Astrocyte of the spinal cord (primary cell): ENCODE measurements at regions not wholly inside any gene's neighbourhood (a gene's known extent, or its start where the extent isn't known, plus 50 kb on each side); places are given as distances from the start of the nearest gene placed in this dataset.
"Not testable (repeated sequence)": the region's sequence is repeated elsewhere in the genome, so short reads cannot be mapped to it uniquely, and the experiment has no call there.

Experiments
- DNase-seq: peaks from one replicate; pipeline ENCODE4 v3.0.0; 2011; ENCODE audit warnings: low read depth, low spot score
- H3K4me3 ChIP-seq: 2 replicates; pipeline ENCODE4 v1.5.1; 2011; ENCODE audit warnings: low read depth, mild to moderate bottlenecking, low read length, moderate library complexity
- CTCF ChIP-seq: IDR thresholded peaks from 2 replicates; pipeline ENCODE4 v1.5.1; 2012; ENCODE audit warnings: low read depth, mild to moderate bottlenecking, low read length, inconsistent platforms
- in situ Hi-C: cut with HindIII; loops from 2 replicates; pipeline ENCODE4 v1.10.0; 2017; ENCODE audit warnings: low sequenced_read_pairs

GRCh38 chr17:27950995-27951394 lies 57.8 kb upstream of the LYRM9 start:
- no peak overlapping the region for H3K4me3 ChIP-seq
- DNase-seq = no peak
- in situ Hi-C loops = no loop called here
- no peak for TF ChIP-seq CTCF

GRCh38 chr17:27951872-27952271 lies 58.7 kb upstream of the LYRM9 start:
- no peak for DNase-seq
- in situ Hi-C loops = no loop called here
- H3K4me3 ChIP-seq = no peak overlapping the region
- TF ChIP-seq CTCF = no peak

GRCh38 chr17:27952366-27952765 lies 59.2 kb upstream of the LYRM9 start:
- no peak overlapping the region for H3K4me3 ChIP-seq
- in situ Hi-C loops = no loop called here
- DNase-seq = no peak
- TF ChIP-seq CTCF = no peak

- no peak for DNase-seq
- H3K4me3 ChIP-seq = no peak overlapping the region
- no peak for TF ChIP-seq CTCF
- in situ Hi-C loops = no loop called here
Observed at GRCh38 chr17:27954548-27955495, 61.7 kb upstream of the LYRM9 start.

- no peak for DNase-seq
- no peak overlapping the region for H3K4me3 ChIP-seq
- in situ Hi-C loops = no loop called here
- TF ChIP-seq CTCF = no peak
Observed at GRCh38 chr17:27956601-27957445, 63.7 kb upstream of the LYRM9 start.

GRCh38 chr17:27957446-27957793 lies 64.3 kb upstream of the LYRM9 start:
- in situ Hi-C loops, H3K4me3 ChIP-seq, DNase-seq: not testable (repeated sequence)
